ENCODE measurements at regions not wholly inside any gene's neighbourhood (a gene's known extent, or its start where the extent isn't known, plus 50 kb on each side); places are given as distances from the start of the nearest gene placed in this dataset.

- TF ChIP-seq CTCF (IDR thresholded peaks at IDR 0.05) (no peak), POLR2A (IDR thresholded peaks at IDR 0.05) (no peak)
These were observed 370.6 kb upstream of the LRRC3B start for GRCh38 chr3:26252001-26252400.
